ENCODE measurements at regions not wholly inside any gene's neighbourhood (a gene's known extent, or its start where the extent isn't known, plus 50 kb on each side); places are given as distances from the start of the nearest gene placed in this dataset.

DNA sequence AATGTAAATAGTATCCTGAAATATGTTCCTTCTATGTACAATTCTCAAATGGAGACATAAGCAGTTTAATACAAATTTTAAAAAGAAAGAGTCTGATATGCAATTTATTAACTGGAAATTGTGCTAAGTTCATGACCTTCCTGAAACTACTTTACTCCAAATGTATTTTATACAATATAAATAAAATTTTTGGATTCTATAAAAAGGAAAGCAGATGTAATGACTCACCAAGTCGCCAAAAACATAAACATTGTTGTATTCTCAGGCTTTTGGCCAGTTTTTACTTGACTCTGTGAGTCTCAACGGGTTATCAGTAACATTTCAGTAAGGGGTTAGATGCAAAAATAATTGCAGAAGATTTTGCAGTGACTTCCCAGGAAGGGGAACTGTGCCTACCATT is 948.2 kb downstream of the EPHA3 start:
- Histone ChIP-seq H3K4me1 (ENCODE audit: low read length) (peaks cover 14% of the 10 kb centered on the region), H3K4me3 (ENCODE audit: low read length) (no peak overlapping the region), H3K36me3 (replicated peaks; ENCODE audit: low read depth, low read length) (no peaks in the 10 kb centered on the region), H3K9ac (ENCODE audit: low read length) (no peak overlapping the region), H4K20me1 (ENCODE audit: insufficient read depth, low read length) (no peaks in the 10 kb centered on the region), H3K4me2 (ENCODE audit: low read length) (no peak overlapping the region), H3K79me2 (ENCODE audit: low read length) (no peaks in the 10 kb centered on the region), H3K27me3 (ENCODE audit: low read depth, low read length) (no peaks in the 10 kb centered on the region), H2AFZ (ENCODE audit: low read depth, low read length) (no peak overlapping the region), H3K9me3 (ENCODE audit: insufficient read depth, low read length) (no peaks in the 10 kb centered on the region), H3K27ac (ENCODE audit: low read length) (no peak overlapping the region)
- TF ChIP-seq CTCF (IDR thresholded peaks at IDR 0.05; ENCODE audit: low read depth, low read length) (no peak), EZH2phosphoT487 (IDR thresholded peaks at IDR 0.05; ENCODE audit: low read depth) (no peak)

- no peaks in the 10 kb centered on the region for H3K79me2 ChIP-seq (ENCODE audit: low read length)
- no peaks in the 10 kb centered on the region for H3K9me3 ChIP-seq (ENCODE audit: insufficient read depth, low read length)
- no peak overlapping the region for H3K27ac ChIP-seq (ENCODE audit: low read length)
- peaks cover 14% of the 10 kb centered on the region for H3K4me1 ChIP-seq (ENCODE audit: low read length)
- H3K9ac ChIP-seq (ENCODE audit: low read length) = no peak overlapping the region
- H3K4me2 ChIP-seq (ENCODE audit: low read length) = peak overlapping the region; percentile 27
- H3K27me3 ChIP-seq (ENCODE audit: low read depth, low read length) = no peaks in the 10 kb centered on the region
- H3K4me3 ChIP-seq (ENCODE audit: low read length) = no peak overlapping the region
- H3K36me3 ChIP-seq (replicated peaks; ENCODE audit: low read depth, low read length) = no peaks in the 10 kb centered on the region
- no peak overlapping the region for H2AFZ ChIP-seq (ENCODE audit: low read depth, low read length)
- TF ChIP-seq EZH2phosphoT487 (IDR thresholded peaks at IDR 0.05; ENCODE audit: low read depth) = no peak
- no peak for TF ChIP-seq CTCF (IDR thresholded peaks at IDR 0.05; ENCODE audit: low read depth, low read length)
- H4K20me1 ChIP-seq (ENCODE audit: insufficient read depth, low read length) = no peaks in the 10 kb centered on the region
These were observed 949.0 kb downstream of the EPHA3 start for GRCh38 chr3:90056281-90057032.

DNA sequence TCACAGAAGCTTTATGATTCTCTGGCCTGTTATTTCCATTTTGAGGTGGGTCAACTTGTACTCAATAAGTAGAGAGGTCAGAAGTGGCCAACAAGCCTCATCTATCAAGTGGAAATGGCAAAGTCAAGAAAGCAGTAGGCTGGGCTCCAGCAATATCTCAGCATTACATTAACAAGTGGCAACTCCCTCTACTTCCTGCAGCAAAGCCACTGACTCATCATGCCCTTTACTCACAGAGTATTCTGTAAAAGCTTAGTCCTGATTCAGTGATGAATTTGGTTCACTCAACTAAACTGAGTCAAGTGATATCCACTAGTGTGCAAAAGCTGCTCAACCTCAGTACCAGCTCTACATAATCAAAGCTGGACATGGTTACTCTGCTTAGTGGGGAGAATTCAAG is 954.6 kb downstream of the EPHA3 start:
- TF ChIP-seq EZH2phosphoT487 (IDR thresholded peaks at IDR 0.05; ENCODE audit: low read depth) = no peak
- no peak for TF ChIP-seq CTCF (IDR thresholded peaks at IDR 0.05; ENCODE audit: low read depth, low read length)
- no peak overlapping the region for H3K4me3 ChIP-seq (ENCODE audit: low read length)
- no peaks in the 10 kb centered on the region for H3K27me3 ChIP-seq (ENCODE audit: low read depth, low read length)
- H2AFZ ChIP-seq (ENCODE audit: low read depth, low read length) = no peak overlapping the region
- no peaks in the 10 kb centered on the region for H3K9me3 ChIP-seq (ENCODE audit: insufficient read depth, low read length)
- no peaks in the 10 kb centered on the region for H3K79me2 ChIP-seq (ENCODE audit: low read length)
- no peaks in the 10 kb centered on the region for H4K20me1 ChIP-seq (ENCODE audit: insufficient read depth, low read length)
- no peak overlapping the region for H3K4me2 ChIP-seq (ENCODE audit: low read length)
- H3K27ac ChIP-seq (ENCODE audit: low read length) = no peak overlapping the region
- H3K9ac ChIP-seq (ENCODE audit: low read length) = no peak overlapping the region
- peaks cover 2% of the 10 kb centered on the region for H3K4me1 ChIP-seq (ENCODE audit: low read length)
- H3K36me3 ChIP-seq (replicated peaks; ENCODE audit: low read depth, low read length) = no peaks in the 10 kb centered on the region

DNA sequence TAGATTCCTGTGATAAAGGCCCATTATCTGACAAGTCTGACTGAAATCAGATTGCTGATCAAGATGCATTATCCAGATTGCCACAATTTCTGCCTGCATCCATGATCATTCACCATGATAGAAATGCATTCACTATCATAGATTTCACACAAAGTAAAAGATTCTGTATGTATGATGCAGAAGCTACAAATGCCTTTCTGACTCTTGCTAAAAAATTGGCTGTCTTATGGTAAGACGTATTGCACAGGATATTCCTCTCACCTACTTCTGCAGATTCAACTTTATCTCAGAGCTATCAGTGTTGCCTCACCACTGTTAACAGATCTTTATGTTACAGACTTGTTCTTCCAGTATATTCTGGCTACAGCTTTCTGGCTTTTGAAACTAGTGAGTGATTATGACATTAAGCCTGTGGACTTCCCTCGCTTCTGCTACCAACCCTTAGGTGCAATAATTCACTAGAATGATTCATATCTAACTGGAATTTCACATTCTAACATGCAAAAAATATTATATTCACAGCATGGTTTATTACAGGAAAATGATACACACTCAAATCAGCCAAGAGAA is 955.3 kb downstream of the EPHA3 start:
- no peak overlapping the region for H3K9ac ChIP-seq (ENCODE audit: low read length)
- no peak overlapping the region for H3K27ac ChIP-seq (ENCODE audit: low read length)
- H3K27me3 ChIP-seq (ENCODE audit: low read depth, low read length) = no peaks in the 10 kb centered on the region
- H4K20me1 ChIP-seq (ENCODE audit: insufficient read depth, low read length) = no peaks in the 10 kb centered on the region
- H3K9me3 ChIP-seq (ENCODE audit: insufficient read depth, low read length) = no peaks in the 10 kb centered on the region
- no peak overlapping the region for H3K4me3 ChIP-seq (ENCODE audit: low read length)
- TF ChIP-seq EZH2phosphoT487 (IDR thresholded peaks at IDR 0.05; ENCODE audit: low read depth) (no peak), CTCF (IDR thresholded peaks at IDR 0.05; ENCODE audit: low read depth, low read length) (no peak)
- no peaks in the 10 kb centered on the region for H3K36me3 ChIP-seq (replicated peaks; ENCODE audit: low read depth, low read length)
- H2AFZ ChIP-seq (ENCODE audit: low read depth, low read length) = no peak overlapping the region
- H3K4me2 ChIP-seq (ENCODE audit: low read length) = no peak overlapping the region
- H3K79me2 ChIP-seq (ENCODE audit: low read length) = no peaks in the 10 kb centered on the region
- H3K4me1 ChIP-seq (ENCODE audit: low read length) = no peaks in the 10 kb centered on the region

All from OCI-LY3 (cell line).